PFSK-1 (cell line): ENCODE measurements at regions not wholly inside any gene's neighbourhood (a gene's known extent, or its start where the extent isn't known, plus 50 kb on each side); places are given as distances from the start of the nearest gene placed in this dataset.

Source experiments
- POLR2AphosphoS5 ChIP-seq: IDR thresholded peaks from 2 replicates; pipeline ENCODE4 v1.6.1; 2012; ENCODE audit warnings: low read depth, mild to moderate bottlenecking, control low read depth, low read length, moderate library complexity
- TAF1 ChIP-seq: IDR thresholded peaks from 2 replicates; pipeline ENCODE4 v1.6.1; 2012; ENCODE audit warnings: low read length, control low read depth, borderline replicate concordance; ENCODE audit not compliant: insufficient read depth

GRCh38 chr9:13956107-13956506 is 357.8 kb downstream of the NFIB start:
- TF ChIP-seq TAF1 (no peak), POLR2AphosphoS5 (no peak)
